ENCODE measurements at regions not wholly inside any gene's neighbourhood (a gene's known extent, or its start where the extent isn't known, plus 50 kb on each side); places are given as distances from the start of the nearest gene placed in this dataset.

GRCh38 chr12:61584943-61585342 lies 675.3 kb upstream of the USP15 start:
- TF ChIP-seq, protein P1, sequence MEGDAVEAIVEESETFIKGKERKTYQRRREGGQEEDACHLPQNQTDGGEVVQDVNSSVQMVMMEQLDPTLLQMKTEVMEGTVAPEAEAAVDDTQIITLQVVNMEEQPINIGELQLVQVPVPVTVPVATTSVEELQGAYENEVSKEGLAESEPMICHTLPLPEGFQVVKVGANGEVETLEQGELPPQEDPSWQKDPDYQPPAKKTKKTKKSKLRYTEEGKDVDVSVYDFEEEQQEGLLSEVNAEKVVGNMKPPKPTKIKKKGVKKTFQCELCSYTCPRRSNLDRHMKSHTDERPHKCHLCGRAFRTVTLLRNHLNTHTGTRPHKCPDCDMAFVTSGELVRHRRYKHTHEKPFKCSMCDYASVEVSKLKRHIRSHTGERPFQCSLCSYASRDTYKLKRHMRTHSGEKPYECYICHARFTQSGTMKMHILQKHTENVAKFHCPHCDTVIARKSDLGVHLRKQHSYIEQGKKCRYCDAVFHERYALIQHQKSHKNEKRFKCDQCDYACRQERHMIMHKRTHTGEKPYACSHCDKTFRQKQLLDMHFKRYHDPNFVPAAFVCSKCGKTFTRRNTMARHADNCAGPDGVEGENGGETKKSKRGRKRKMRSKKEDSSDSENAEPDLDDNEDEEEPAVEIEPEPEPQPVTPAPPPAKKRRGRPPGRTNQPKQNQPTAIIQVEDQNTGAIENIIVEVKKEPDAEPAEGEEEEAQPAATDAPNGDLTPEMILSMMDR (IDR thresholded peaks at IDR 0.05) = no peak
- TF ChIP-seq POLR2A (IDR thresholded peaks at IDR 0.05) (no peak), EP300 (IDR thresholded peaks at IDR 0.05) (no peak)
